ENCODE measurements at regions not wholly inside any gene's neighbourhood (a gene's known extent, or its start where the extent isn't known, plus 50 kb on each side); places are given as distances from the start of the nearest gene placed in this dataset.

DNA sequence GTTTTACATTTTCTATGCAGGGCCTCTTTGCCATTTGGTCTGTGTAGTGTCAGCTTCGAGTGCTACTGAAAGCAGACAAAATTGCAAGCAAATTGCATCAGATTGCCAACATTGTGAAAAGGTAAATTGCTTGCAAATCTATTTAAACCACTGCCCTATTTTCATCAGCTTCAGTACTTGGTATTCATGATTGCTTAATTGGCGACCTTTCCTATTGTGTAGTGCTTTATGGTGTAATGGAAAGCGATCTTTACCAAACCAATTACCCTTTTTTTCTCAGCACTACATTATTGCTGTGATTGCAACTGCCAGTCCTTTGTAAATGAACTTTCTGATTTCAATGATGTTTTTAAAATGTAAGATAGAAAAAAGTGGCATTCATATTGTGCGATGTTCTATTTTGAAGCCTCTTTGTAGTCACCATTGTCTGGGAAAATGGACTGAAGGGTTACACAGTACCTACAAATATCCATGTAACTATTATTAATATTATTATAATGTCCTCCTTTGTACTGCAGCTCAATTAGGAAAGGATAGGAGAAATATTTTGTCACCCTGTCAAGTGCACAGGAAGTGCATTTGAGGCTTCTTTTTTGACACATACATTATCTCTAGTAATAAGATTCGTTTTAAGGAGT lies 177.7 kb upstream of the SP8 start:
- TF ChIP-seq POLR2AphosphoS5 (IDR thresholded peaks at IDR 0.05) = no peak
- no peak for TF ChIP-seq POLR2A (IDR thresholded peaks at IDR 0.05)
- TF ChIP-seq, protein P1, sequence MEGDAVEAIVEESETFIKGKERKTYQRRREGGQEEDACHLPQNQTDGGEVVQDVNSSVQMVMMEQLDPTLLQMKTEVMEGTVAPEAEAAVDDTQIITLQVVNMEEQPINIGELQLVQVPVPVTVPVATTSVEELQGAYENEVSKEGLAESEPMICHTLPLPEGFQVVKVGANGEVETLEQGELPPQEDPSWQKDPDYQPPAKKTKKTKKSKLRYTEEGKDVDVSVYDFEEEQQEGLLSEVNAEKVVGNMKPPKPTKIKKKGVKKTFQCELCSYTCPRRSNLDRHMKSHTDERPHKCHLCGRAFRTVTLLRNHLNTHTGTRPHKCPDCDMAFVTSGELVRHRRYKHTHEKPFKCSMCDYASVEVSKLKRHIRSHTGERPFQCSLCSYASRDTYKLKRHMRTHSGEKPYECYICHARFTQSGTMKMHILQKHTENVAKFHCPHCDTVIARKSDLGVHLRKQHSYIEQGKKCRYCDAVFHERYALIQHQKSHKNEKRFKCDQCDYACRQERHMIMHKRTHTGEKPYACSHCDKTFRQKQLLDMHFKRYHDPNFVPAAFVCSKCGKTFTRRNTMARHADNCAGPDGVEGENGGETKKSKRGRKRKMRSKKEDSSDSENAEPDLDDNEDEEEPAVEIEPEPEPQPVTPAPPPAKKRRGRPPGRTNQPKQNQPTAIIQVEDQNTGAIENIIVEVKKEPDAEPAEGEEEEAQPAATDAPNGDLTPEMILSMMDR (IDR thresholded peaks at IDR 0.05) = no peak
- no peak for TF ChIP-seq EP300 (IDR thresholded peaks at IDR 0.05)
- H3K9me3 ChIP-seq = no peaks in the 10 kb centered on the region
- H3K36me3 ChIP-seq = no peaks in the 10 kb centered on the region
- no peaks in the 10 kb centered on the region for H3K4me1 ChIP-seq
- ATAC-seq = no peak
- 75 to 78% methylated on average over 5 of the region's 5 CpGs for WGBS, 2 donors (ENCODE audit: low coverage in 1 of 2)
- H3K27ac ChIP-seq = no peak overlapping the region
- H3K27me3 ChIP-seq = no peaks in the 10 kb centered on the region
- H3K4me3 ChIP-seq = no peak overlapping the region

DNA sequence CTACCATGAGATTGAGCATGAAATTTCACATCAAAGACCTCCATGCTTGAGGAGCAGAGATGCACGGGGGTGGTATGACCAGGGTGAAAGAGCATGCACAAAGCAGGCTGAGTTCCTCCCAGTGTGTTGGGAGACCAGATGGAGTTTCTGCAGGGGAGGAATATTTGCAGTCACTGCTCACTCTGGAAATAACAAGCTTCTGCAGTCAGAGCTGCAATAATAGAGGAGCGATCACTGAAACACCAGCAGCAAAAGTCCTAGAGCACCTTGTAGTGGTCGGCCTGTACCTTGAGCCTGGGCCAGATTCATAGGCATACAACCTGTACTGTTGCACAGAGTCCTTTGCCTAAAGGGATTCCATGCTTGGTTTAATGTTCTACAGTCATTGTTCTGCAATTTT lies 184.5 kb upstream of the SP8 start:
- H3K9me3 ChIP-seq = no peaks in the 10 kb centered on the region
- no peaks in the 10 kb centered on the region for H3K27me3 ChIP-seq
- no peak overlapping the region for H3K4me3 ChIP-seq
- no peaks in the 10 kb centered on the region for H3K36me3 ChIP-seq
- WGBS, 2 donors (ENCODE audit: low coverage in 1 of 2) = 48 to 60% methylated on average over 1 to 2 of the region's 3 CpGs
- no peak for ATAC-seq
- no peak overlapping the region for H3K27ac ChIP-seq
- H3K4me1 ChIP-seq = no peaks in the 10 kb centered on the region
- TF ChIP-seq POLR2A (IDR thresholded peaks at IDR 0.05) (no peak), EP300 (IDR thresholded peaks at IDR 0.05) (no peak), POLR2AphosphoS5 (IDR thresholded peaks at IDR 0.05) (no peak)
- TF ChIP-seq, protein P1 (IDR thresholded peaks at IDR 0.05) = no peak

DNA sequence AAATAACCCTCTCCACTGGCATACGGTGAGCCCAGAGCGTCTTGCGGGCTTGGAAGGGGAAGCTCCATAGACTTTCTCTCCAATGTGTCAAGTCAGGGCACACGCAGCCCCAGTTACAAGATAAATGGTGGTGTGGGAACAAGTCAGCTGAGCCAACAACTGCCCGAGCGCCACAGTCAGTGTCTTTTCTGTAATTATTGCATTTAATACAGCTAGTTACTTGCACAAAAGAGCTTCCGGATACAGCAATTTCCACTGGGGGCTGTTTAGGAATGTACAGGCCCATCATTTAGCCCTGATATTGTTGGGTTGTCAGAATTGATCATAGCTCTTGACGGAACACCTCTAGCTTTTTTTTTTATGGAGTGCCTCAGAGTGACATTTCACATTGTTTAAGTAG lies 193.5 kb upstream of the SP8 start:
- TF ChIP-seq, protein P1 (IDR thresholded peaks at IDR 0.05) = no peak
- TF ChIP-seq POLR2A (IDR thresholded peaks at IDR 0.05) (no peak), POLR2AphosphoS5 (IDR thresholded peaks at IDR 0.05) (no peak), EP300 (IDR thresholded peaks at IDR 0.05) (no peak)
- Histone ChIP-seq H3K4me3 (no peak overlapping the region), H3K36me3 (no peaks in the 10 kb centered on the region), H3K9me3 (no peaks in the 10 kb centered on the region), H3K27ac (no peak overlapping the region), H3K27me3 (no peaks in the 10 kb centered on the region), H3K4me1 (no peaks in the 10 kb centered on the region)
- ATAC-seq = no peak
- WGBS, 2 donors (ENCODE audit: low coverage in 1 of 2) = 74 to 75% methylated on average over 4 to 5 of the region's 8 CpGs

DNA sequence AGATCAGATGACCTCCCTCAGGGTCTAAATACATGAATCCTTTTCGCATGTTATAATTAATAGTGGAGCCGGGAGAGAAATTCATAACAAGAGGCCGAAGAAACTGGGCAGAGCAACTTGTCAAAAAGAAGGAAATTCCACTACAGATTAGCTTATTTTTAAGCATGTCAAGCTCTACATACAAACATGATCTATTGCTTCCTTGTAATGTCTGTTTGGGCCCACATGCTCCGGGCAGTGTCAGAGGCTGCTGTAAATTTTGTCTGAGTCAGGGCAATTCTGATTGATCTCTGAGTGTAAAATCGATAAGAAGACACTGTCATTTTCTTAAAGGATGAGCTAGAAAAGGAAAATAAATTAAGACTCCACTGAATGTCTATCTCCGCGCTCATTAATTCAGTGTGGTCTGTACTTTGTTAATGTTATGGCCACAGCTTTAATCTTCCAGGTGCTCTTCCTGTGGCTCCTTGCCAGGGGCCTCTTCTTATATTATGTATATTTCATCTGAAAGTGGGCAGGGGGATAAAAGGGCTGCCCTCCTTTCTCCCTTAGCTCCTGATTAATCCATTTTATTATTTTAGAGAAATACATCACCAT lies 194.1 kb upstream of the SP8 start:
- no peak for ATAC-seq
- H3K4me1 ChIP-seq = no peaks in the 10 kb centered on the region
- WGBS, 2 donors (ENCODE audit: low coverage in 1 of 2) = 14 to 26% methylated on average over 7 of the region's 7 CpGs
- H3K4me3 ChIP-seq = no peak overlapping the region
- no peak overlapping the region for H3K27ac ChIP-seq
- H3K9me3 ChIP-seq = no peaks in the 10 kb centered on the region
- TF ChIP-seq POLR2AphosphoS5 (IDR thresholded peaks at IDR 0.05) (no peak), POLR2A (IDR thresholded peaks at IDR 0.05) (no peak), EP300 (IDR thresholded peaks at IDR 0.05) (no peak)
- TF ChIP-seq, protein P1 (IDR thresholded peaks at IDR 0.05) = no peak
- no peaks in the 10 kb centered on the region for H3K36me3 ChIP-seq
- no peaks in the 10 kb centered on the region for H3K27me3 ChIP-seq

DNA sequence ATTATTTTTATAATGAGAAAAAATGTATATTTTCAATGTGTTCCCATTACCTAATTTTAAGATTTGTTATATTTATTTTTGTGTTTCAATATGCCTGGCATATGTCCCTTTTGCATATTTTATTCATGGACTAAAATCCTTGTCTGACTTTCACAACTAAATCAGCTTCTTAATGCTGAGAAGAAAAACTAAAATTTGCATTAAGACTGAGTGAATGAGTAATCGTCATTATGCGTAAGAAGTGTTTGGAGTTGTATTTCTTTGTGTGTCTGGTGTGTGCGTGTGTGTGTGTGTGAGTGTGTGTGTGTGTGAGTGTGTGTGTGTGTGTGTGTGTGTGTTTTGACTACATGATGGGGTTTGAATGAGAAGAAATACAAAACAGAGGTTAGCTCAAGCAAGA lies 201.7 kb upstream of the SP8 start:
- Histone ChIP-seq H3K27me3 (no peaks in the 10 kb centered on the region), H3K9me3 (peaks cover 0 to 12% (median 0%) of the 10 kb centered on the region in 3 donors), H3K36me3 (no peaks in the 10 kb centered on the region), H3K4me1 (no peaks in the 10 kb centered on the region), H3K4me3 (no peak overlapping the region), H3K27ac (no peak overlapping the region)
- WGBS, 2 donors (ENCODE audit: low coverage in 1 of 2) = 81 to 95% methylated on average over 3 of the region's 3 CpGs
- TF ChIP-seq, protein P1 (IDR thresholded peaks at IDR 0.05) = no peak
- TF ChIP-seq POLR2A (IDR thresholded peaks at IDR 0.05) (no peak), EP300 (IDR thresholded peaks at IDR 0.05) (no peak), POLR2AphosphoS5 (IDR thresholded peaks at IDR 0.05) (no peak)
- no peak for ATAC-seq

Data from gastroesophageal sphincter (tissue), 4 donors.